Endothelial cell of umbilical vein (primary cell): ENCODE measurements at regions not wholly inside any gene's neighbourhood (a gene's known extent, or its start where the extent isn't known, plus 50 kb on each side); places are given as distances from the start of the nearest gene placed in this dataset.

ENCODE experiments used
- BruUV-seq: library from RNA; stranded (reverse); fragments of 400-500 nt; replicated peaks from 2 replicates; lab custom pipeline; 2021; lab: Mats Ljungman, UMichigan
- CTCF ChIA-PET: fragments of 300-600, 350-600 bp; sonication (Branson Sonifier 250); formaldehyde crosslinking; loops from one replicate; lab custom pipeline; 2021; ENCODE audit warnings: antibody characterized with exemption, inconsistent platforms; lab: Charles Lee
- POLR2A ChIA-PET: fragments of 300-600, 350-600 bp; sonication (Branson Sonifier 250); formaldehyde crosslinking; loops from one replicate; lab custom pipeline; 2021; ENCODE audit warnings: antibody characterized with exemption, inconsistent platforms; lab: Charles Lee
- DNase-seq: peaks from one replicate; pipeline ENCODE4 v3.0.0-alpha.2; 2011; ENCODE audit warnings: low read depth, low spot score
- FAIRE-seq: peaks from 2 replicates; lab custom pipeline; 2011; peaks lifted over from hg19 to GRCh38; lab: Jason Lieb, UNC
- H2AFZ ChIP-seq: 2 replicates; pipeline ENCODE4 v1.6.0; 2012; ENCODE audit warnings: low read depth, low read length, control low read depth, inconsistent platforms
- H3K27ac ChIP-seq: 2 replicates; pipeline ENCODE4 v1.5.1; 2011; ENCODE audit warnings: low read depth, mild to moderate bottlenecking, control low read depth, low read length, moderate library complexity; ENCODE audit not compliant: insufficient read depth
- H3K27me3 ChIP-seq, 2 experiments: 2 replicates each; pipeline versions ENCODE4 v1.6.0 to v1.6.1; 2011; ENCODE audit warnings: low read length in 2 of 2, mixed read lengths in 1 of 2; ENCODE audit not compliant: control insufficient read depth in 2 of 2, insufficient read depth in 2 of 2
- H3K36me3 ChIP-seq, 2 experiments: 2 replicates in 1 of 2; 3 replicates in 1 of 2; pipeline ENCODE4 v1.5.1; 2011; ENCODE audit warnings: low read length in 2 of 2, mild to moderate bottlenecking in 1 of 2, moderate library complexity in 1 of 2; ENCODE audit not compliant: control insufficient read depth in 2 of 2, insufficient read depth in 2 of 2; ENCODE audit errors: extremely low read depth in 1 of 2
- H3K4me1 ChIP-seq: 3 replicates; pipeline ENCODE4 v1.5.1; 2011; ENCODE audit warnings: mild to moderate bottlenecking, low read length; ENCODE audit not compliant: control insufficient read depth, insufficient read depth; ENCODE audit errors: extremely low read depth
- H3K4me2 ChIP-seq: 2 replicates; pipeline ENCODE4 v1.6.1; 2011; ENCODE audit warnings: low read length, control low read depth, mixed read lengths; ENCODE audit not compliant: insufficient read depth
- H3K4me3 ChIP-seq, 3 experiments: fragments of 200-600 bp in 1 of 3; sonication (generic), shearing (Covaris generic) in 1 of 3; replicated peaks in 1 of 3; 2 replicates each; pipeline ENCODE4 v1.5.1; 2011 to 2016; ENCODE audit warnings: control low read depth in 3 of 3, low read length in 3 of 3, mild to moderate bottlenecking in 2 of 3, inconsistent platforms in 1 of 3, low read depth in 1 of 3, moderate library complexity in 1 of 3; ENCODE audit not compliant: insufficient read depth in 1 of 3
- H3K79me2 ChIP-seq: 2 replicates; pipeline ENCODE4 v1.6.0; 2012; ENCODE audit warnings: low read length, inconsistent platforms; ENCODE audit not compliant: control insufficient read depth, insufficient read depth
- H3K9ac ChIP-seq: replicated peaks from 2 replicates; pipeline ENCODE3; 2011; ENCODE audit warnings: low read length, control low read depth; ENCODE audit not compliant: insufficient read depth; ENCODE audit errors: extremely low read depth
- H3K9me1 ChIP-seq: replicated peaks from 3 replicates; pipeline ENCODE4 v1.6.0; 2011; ENCODE audit warnings: mild to moderate bottlenecking, low read length; ENCODE audit not compliant: control insufficient read depth, insufficient read depth; ENCODE audit errors: extremely low read depth
- H3K9me3 ChIP-seq: replicated peaks from 2 replicates; pipeline ENCODE4 v1.5.1; 2012; ENCODE audit warnings: low read length, inconsistent platforms; ENCODE audit not compliant: control insufficient read depth, insufficient read depth
- H4K20me1 ChIP-seq: replicated peaks from 2 replicates; pipeline ENCODE3; 2011; ENCODE audit warnings: mild to moderate bottlenecking, low read length; ENCODE audit not compliant: control insufficient read depth, insufficient read depth; ENCODE audit errors: extremely low read depth
- EZH2 ChIP-seq: IDR thresholded peaks from 2 replicates; pipeline ENCODE4 v1.6.1; 2012; ENCODE audit warnings: borderline replicate concordance, low read depth, mild to moderate bottlenecking, moderate library complexity, low read length, inconsistent platforms; ENCODE audit not compliant: severe bottlenecking
- FOS ChIP-seq: IDR thresholded peaks from 2 replicates; pipeline ENCODE4 v1.6.1; 2011; ENCODE audit warnings: mild to moderate bottlenecking, low read length, moderate library complexity, borderline replicate concordance; ENCODE audit not compliant: insufficient read depth
- GATA2 ChIP-seq: IDR thresholded peaks from 2 replicates; pipeline ENCODE4 v1.7.0; 2011; ENCODE audit warnings: low read depth, mild to moderate bottlenecking, moderate library complexity, mixed read lengths, low read length; ENCODE audit not compliant: insufficient read length, insufficient read depth
- JUN ChIP-seq: IDR thresholded peaks from 2 replicates; pipeline ENCODE4 v1.6.1; 2011; ENCODE audit warnings: borderline replicate concordance, low read depth; ENCODE audit not compliant: insufficient read length, insufficient read depth
- MYC ChIP-seq: IDR thresholded peaks from one replicate; pipeline ENCODE4 v1.6.1; 2011; ENCODE audit warnings: mild to moderate bottlenecking, low read depth, low read length
- POLR2A ChIP-seq: IDR thresholded peaks from 2 replicates; pipeline ENCODE4 v1.6.1; 2012; ENCODE audit warnings: low read depth, mild to moderate bottlenecking, control low read depth, low read length
- POLR2AphosphoS5 ChIP-seq: IDR thresholded peaks from 2 replicates; pipeline ENCODE4 v1.6.1; 2012; ENCODE audit warnings: low read depth, mild to moderate bottlenecking, control low read depth, low read length, moderate library complexity; ENCODE audit not compliant: insufficient read depth
- dilution Hi-C: fragments of 300-500 bp; cut with MboI; formaldehyde crosslinking; loops from one replicate; pipeline ENCODE4 v1.15.0; 2019; ENCODE audit warnings: low sequenced_read_pairs; ENCODE audit not compliant: extremely low pct_ligation_motif_present
- intact Hi-C: fragments of 100-400 bp; cut with micrococcal nuclease; formaldehyde crosslinking; loops from one replicate; pipeline ENCODE4 v1.10.0; 2022
- TF ChIP-seq, protein P1 (sequence below), 2 donors: IDR thresholded peaks; 1 replicate in 1 of 2; 2 replicates in 1 of 2; pipeline ENCODE4 v1.5.1; 2011; ENCODE audit warnings: low read length in 2 of 2, mild to moderate bottlenecking in 2 of 2, moderate library complexity in 2 of 2, control low read depth in 1 of 2, inconsistent platforms in 1 of 2, low read depth in 1 of 2; ENCODE audit not compliant: insufficient read depth in 1 of 2; ENCODE audit errors: extremely low read depth in 1 of 2
- TF ChIP-seq, protein P2 (sequence below): IDR thresholded peaks from 2 replicates; pipeline ENCODE4 v1.6.1; 2011; ENCODE audit not compliant: insufficient read depth, insufficient read length

DNA sequence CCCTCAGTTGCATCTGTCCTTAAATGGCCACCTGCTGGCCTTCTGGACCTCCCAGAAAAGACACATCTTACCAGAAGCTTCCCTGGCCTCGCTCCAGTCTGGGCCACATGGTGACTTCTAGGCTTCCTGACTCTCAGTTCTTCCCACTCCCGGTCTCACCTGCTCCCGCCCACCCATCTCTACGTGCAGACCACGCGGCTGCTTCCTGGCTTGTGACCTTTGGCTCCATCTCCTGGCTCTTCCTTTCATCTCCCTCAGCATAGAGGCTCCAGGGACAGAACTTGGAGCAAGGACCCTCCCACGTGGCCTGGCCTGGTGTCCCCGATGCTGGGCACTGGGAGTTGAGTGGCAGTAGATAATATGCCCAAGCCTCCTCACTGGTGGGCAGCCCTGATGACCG lies 124.9 kb upstream of the IRF2BP2 start:
- Histone ChIP-seq H3K4me2 (no peak overlapping the region), H3K79me2 (no peaks in the 10 kb centered on the region), H3K4me1 (peaks cover 12% of the 10 kb centered on the region), H3K9me3 (no peaks in the 10 kb centered on the region), H3K27me3 (no peaks in the 10 kb centered on the region), H3K4me3 (no peak overlapping the region), H3K9ac (no peak overlapping the region), H3K9me1 (no peaks in the 10 kb centered on the region), H4K20me1 (no peaks in the 10 kb centered on the region), H3K27ac (no peak overlapping the region), H3K36me3 (no peaks in the 10 kb centered on the region), H2AFZ (no peak overlapping the region)
- no TSS peak for BruUV-seq
- dilution Hi-C loops = loop anchor here (25.0 kb wide), 1 partner anchor 102 kb away; no protein-coding TSS in a partner anchor
- no peak for DNase-seq
- TF ChIP-seq, protein P1, sequence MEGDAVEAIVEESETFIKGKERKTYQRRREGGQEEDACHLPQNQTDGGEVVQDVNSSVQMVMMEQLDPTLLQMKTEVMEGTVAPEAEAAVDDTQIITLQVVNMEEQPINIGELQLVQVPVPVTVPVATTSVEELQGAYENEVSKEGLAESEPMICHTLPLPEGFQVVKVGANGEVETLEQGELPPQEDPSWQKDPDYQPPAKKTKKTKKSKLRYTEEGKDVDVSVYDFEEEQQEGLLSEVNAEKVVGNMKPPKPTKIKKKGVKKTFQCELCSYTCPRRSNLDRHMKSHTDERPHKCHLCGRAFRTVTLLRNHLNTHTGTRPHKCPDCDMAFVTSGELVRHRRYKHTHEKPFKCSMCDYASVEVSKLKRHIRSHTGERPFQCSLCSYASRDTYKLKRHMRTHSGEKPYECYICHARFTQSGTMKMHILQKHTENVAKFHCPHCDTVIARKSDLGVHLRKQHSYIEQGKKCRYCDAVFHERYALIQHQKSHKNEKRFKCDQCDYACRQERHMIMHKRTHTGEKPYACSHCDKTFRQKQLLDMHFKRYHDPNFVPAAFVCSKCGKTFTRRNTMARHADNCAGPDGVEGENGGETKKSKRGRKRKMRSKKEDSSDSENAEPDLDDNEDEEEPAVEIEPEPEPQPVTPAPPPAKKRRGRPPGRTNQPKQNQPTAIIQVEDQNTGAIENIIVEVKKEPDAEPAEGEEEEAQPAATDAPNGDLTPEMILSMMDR (IDR thresholded peaks at IDR 0.05; ENCODE audit: extremely low read depth in 1 of 2, insufficient read depth in 1 of 2, low read depth in 1 of 2, low read length in 2 of 2) = no peak
- TF ChIP-seq GATA2 (no peak), FOS (no peak), POLR2AphosphoS5 (no peak), MYC (no peak), POLR2A (no peak), EZH2 (no peak), JUN (no peak)
- TF ChIP-seq, protein P2, sequence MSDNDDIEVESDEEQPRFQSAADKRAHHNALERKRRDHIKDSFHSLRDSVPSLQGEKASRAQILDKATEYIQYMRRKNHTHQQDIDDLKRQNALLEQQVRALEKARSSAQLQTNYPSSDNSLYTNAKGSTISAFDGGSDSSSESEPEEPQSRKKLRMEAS = no peak
- intact Hi-C loops = no loop called here
- no peak for FAIRE-seq
- ChIA-PET POLR2A (no interaction called here), CTCF (no interaction called here)
